A549 (cell line): ENCODE measurements at regions not wholly inside any gene's neighbourhood (a gene's known extent, or its start where the extent isn't known, plus 50 kb on each side); places are given as distances from the start of the nearest gene placed in this dataset.
A peak's percentile ranks its signal among the peaks of the same experiment; 100 is the strongest.

Experiments
- ESRRA ChIP-seq: fragments of 150-350 bp; IDR thresholded peaks from 2 replicates; pipeline ENCODE4 v1.6.1; 2014; ENCODE audit warnings: mild to moderate bottlenecking, low read length, borderline replicate concordance
- TF ChIP-seq, protein P1 (sequence below): fragments of >200 bp; sonication (Bioruptor Twin); formaldehyde crosslinking; IDR thresholded peaks from 3 replicates; pipeline ENCODE4 v1.5.1; 2016

GRCh38 chr17:77741109-77741508 is 217.4 kb upstream of the TNRC6C start:
- TF ChIP-seq, protein P1, sequence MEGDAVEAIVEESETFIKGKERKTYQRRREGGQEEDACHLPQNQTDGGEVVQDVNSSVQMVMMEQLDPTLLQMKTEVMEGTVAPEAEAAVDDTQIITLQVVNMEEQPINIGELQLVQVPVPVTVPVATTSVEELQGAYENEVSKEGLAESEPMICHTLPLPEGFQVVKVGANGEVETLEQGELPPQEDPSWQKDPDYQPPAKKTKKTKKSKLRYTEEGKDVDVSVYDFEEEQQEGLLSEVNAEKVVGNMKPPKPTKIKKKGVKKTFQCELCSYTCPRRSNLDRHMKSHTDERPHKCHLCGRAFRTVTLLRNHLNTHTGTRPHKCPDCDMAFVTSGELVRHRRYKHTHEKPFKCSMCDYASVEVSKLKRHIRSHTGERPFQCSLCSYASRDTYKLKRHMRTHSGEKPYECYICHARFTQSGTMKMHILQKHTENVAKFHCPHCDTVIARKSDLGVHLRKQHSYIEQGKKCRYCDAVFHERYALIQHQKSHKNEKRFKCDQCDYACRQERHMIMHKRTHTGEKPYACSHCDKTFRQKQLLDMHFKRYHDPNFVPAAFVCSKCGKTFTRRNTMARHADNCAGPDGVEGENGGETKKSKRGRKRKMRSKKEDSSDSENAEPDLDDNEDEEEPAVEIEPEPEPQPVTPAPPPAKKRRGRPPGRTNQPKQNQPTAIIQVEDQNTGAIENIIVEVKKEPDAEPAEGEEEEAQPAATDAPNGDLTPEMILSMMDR, result peak; percentile 27; the same call in 2 of the 3 replicates
- TF ChIP-seq ESRRA, result no peak
